ENCODE measurements at regions not wholly inside any gene's neighbourhood (a gene's known extent, or its start where the extent isn't known, plus 50 kb on each side); places are given as distances from the start of the nearest gene placed in this dataset.

DNA sequence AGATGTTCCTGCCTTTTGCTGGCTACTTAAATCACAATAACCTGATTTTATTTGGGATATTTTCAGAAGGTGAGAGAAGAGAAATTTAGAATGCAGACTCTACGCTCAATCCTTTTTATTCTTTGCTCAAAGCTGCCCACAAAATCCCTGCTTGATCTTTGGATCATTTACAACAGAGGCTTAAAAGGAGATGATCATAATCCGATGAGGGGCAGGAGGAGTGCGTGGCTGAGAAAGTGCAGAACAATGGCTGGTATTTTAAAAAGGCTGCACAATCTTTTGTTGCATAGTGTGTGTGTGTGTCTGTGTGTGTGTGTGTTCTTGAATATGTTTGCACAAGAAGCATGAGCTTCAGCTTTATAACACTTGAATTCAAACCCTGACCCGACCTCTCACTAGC, 256.3 kb upstream of the MYT1L start:
- ATAC-seq (no peak), DNase-seq (no peak)
- TF ChIP-seq POLR2A (IDR thresholded peaks at IDR 0.05), result no peak
- TF ChIP-seq, protein P1, sequence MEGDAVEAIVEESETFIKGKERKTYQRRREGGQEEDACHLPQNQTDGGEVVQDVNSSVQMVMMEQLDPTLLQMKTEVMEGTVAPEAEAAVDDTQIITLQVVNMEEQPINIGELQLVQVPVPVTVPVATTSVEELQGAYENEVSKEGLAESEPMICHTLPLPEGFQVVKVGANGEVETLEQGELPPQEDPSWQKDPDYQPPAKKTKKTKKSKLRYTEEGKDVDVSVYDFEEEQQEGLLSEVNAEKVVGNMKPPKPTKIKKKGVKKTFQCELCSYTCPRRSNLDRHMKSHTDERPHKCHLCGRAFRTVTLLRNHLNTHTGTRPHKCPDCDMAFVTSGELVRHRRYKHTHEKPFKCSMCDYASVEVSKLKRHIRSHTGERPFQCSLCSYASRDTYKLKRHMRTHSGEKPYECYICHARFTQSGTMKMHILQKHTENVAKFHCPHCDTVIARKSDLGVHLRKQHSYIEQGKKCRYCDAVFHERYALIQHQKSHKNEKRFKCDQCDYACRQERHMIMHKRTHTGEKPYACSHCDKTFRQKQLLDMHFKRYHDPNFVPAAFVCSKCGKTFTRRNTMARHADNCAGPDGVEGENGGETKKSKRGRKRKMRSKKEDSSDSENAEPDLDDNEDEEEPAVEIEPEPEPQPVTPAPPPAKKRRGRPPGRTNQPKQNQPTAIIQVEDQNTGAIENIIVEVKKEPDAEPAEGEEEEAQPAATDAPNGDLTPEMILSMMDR (IDR thresholded peaks at IDR 0.05), result no peak
- no peak overlapping the region for H3K4me3 ChIP-seq
- no peak overlapping the region for H3K27ac ChIP-seq
- no peaks in the 10 kb centered on the region for H3K9me3 ChIP-seq
- H3K36me3 ChIP-seq, result no peaks in the 10 kb centered on the region
- no peaks in the 10 kb centered on the region for H3K27me3 ChIP-seq
- 73% methylated on average over 4 of the region's 4 CpGs for WGBS (ENCODE audit: insufficient coverage, low coverage, low lambda C conversion rate, missing lambda C conversion rate)
- intact Hi-C loops (cut with DNase I), result no loop called here
- H3K4me1 ChIP-seq, result no peaks in the 10 kb centered on the region

- Histone ChIP-seq H3K36me3 (no peaks in the 10 kb centered on the region), H3K4me1 (no peaks in the 10 kb centered on the region), H3K27ac (no peak overlapping the region), H3K9me3 (no peaks in the 10 kb centered on the region), H3K4me3 (no peak overlapping the region), H3K27me3 (no peaks in the 10 kb centered on the region)
- DNase-seq, result no peak
- intact Hi-C loops (cut with DNase I), result no loop called here
- no peak for ATAC-seq
- WGBS (ENCODE audit: insufficient coverage, low coverage, low lambda C conversion rate, missing lambda C conversion rate), result 49% methylated on average over 9 of the region's 9 CpGs
- no peak for TF ChIP-seq POLR2A (IDR thresholded peaks at IDR 0.05)
- TF ChIP-seq, protein P1 (IDR thresholded peaks at IDR 0.05), result no peak
Measured at GRCh38 chr2:2586931-2587330, 255.9 kb upstream of the MYT1L start.

DNA sequence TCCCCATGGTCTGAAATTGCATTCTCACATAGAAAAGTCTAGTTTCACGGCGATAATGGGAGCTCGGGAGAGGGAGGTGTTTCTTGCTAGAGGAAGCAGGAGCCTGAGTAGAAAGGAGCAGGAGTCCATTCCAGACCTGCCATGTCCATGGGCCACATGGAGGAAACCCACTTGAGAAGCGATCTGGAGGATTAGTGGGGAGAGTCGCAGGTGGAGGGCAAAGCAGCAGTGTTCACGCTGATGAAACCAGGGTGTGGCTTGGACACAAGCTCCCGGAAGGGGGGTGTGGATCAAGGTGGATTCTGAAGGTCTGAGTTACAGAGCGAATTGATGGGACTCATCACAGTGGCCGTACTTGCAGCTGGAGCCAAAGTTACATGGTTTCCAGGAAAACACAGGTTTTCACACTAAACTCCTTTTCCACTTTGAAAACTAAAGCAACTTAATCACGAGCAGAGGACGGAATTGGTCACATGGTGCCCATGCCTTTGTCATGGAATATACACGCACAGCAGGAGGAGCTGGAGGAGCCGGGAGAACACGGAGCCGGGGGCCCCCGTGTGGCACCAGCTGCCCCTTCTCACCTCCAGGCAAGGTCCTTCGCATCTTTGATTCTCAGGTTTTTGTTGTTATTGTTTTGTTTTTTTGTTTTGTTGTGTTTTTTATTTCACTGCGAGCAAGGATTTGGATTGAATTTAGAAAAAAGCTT, 255.1 kb upstream of the MYT1L start:
- ATAC-seq, result no peak
- intact Hi-C loops (cut with DNase I), result no loop called here
- TF ChIP-seq, protein P1 (IDR thresholded peaks at IDR 0.05), result no peak
- Histone ChIP-seq H3K27ac (no peak overlapping the region), H3K36me3 (no peaks in the 10 kb centered on the region), H3K4me1 (no peaks in the 10 kb centered on the region), H3K4me3 (no peak overlapping the region), H3K27me3 (no peaks in the 10 kb centered on the region), H3K9me3 (no peaks in the 10 kb centered on the region)
- 60% methylated on average over 16 of the region's 18 CpGs for WGBS (ENCODE audit: insufficient coverage, low coverage, low lambda C conversion rate, missing lambda C conversion rate)
- no peak for DNase-seq

DNA sequence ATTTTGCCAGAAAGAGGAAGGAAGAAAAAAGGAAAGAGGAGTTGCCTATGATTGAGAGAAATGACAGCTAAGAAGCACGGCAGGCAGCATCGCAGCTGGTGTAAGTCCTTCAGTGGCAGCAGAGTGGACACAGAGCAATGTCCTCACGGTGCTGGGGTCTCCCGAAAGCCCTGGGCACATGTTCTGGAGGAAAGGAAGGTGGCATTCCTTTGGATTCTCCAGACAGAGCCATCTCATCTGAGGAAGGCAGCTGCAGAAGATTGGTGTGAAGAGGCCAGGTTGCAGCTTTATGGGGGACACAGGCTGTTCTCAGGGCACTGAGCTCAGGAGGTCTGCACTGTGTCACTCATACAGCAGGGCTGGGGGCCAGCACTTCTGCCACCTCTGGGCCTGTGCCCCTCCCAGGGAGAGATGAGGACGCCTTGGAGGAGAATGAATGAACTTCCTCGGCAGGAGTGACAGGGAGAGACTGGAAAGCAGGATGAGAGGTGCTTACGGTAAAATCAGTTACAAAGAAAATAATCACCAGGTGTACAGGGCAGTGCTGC, 252.0 kb upstream of the MYT1L start:
- Histone ChIP-seq H3K36me3 (no peaks in the 10 kb centered on the region), H3K4me1 (no peaks in the 10 kb centered on the region), H3K27ac (no peak overlapping the region), H3K27me3 (no peaks in the 10 kb centered on the region), H3K9me3 (no peaks in the 10 kb centered on the region), H3K4me3 (no peak overlapping the region)
- DNase-seq, result no peak
- intact Hi-C loops (cut with DNase I), result no loop called here
- TF ChIP-seq POLR2A (IDR thresholded peaks at IDR 0.05), result no peak
- TF ChIP-seq, protein P1 (IDR thresholded peaks at IDR 0.05), result no peak
- WGBS (ENCODE audit: insufficient coverage, low coverage, low lambda C conversion rate, missing lambda C conversion rate), result 38% methylated on average over 6 of the region's 7 CpGs
- ATAC-seq, result no peak

All from right lobe of liver (tissue), 6 donors.